ENCODE measurements at regions not wholly inside any gene's neighbourhood (a gene's known extent, or its start where the extent isn't known, plus 50 kb on each side); places are given as distances from the start of the nearest gene placed in this dataset.

DNA sequence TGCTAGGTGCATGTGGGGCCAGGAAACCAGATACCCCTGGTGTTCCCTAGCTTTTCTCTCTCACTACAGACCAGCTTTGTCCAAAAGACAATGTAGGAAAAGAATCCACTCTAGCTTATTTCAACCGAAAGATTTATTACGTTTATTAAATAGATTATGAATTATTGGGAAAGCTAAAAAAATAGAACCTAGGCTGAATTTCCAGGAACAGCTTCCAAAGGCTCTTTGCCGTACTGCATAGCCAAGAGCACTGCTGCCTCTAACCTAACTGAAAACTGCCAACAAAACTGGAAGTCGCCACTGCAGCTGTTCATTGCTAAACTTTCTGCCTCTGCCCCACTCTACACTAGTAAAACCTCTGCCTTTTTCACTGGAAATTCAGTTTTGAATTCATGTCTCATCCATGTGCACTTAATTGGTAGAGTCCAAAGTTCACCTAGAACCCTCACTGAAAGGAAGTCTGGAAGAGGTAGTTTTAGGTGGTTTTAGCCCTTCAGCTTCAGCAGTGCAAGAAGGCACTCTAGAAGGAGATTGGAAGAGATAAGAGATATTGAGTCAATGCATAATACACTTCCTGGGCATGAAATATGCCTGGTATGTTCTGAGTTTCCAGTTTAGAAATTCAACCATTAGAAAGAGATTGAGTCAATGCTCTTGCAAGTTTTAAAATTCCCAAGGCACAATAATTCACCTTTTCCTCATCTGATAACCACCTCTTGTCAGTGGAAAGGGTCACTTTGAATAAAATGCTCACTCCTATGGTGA lies 927.9 kb downstream of the MAT2B start:
- no peak overlapping the region for H3K4me3 ChIP-seq (ENCODE audit: low read length)
- DNase-seq (ENCODE audit: low read depth), result no peak
- TF ChIP-seq, protein P1, sequence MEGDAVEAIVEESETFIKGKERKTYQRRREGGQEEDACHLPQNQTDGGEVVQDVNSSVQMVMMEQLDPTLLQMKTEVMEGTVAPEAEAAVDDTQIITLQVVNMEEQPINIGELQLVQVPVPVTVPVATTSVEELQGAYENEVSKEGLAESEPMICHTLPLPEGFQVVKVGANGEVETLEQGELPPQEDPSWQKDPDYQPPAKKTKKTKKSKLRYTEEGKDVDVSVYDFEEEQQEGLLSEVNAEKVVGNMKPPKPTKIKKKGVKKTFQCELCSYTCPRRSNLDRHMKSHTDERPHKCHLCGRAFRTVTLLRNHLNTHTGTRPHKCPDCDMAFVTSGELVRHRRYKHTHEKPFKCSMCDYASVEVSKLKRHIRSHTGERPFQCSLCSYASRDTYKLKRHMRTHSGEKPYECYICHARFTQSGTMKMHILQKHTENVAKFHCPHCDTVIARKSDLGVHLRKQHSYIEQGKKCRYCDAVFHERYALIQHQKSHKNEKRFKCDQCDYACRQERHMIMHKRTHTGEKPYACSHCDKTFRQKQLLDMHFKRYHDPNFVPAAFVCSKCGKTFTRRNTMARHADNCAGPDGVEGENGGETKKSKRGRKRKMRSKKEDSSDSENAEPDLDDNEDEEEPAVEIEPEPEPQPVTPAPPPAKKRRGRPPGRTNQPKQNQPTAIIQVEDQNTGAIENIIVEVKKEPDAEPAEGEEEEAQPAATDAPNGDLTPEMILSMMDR (conservative IDR thresholded peaks at IDR 0.05; ENCODE audit: low read depth, low read length), result no peak

DNA sequence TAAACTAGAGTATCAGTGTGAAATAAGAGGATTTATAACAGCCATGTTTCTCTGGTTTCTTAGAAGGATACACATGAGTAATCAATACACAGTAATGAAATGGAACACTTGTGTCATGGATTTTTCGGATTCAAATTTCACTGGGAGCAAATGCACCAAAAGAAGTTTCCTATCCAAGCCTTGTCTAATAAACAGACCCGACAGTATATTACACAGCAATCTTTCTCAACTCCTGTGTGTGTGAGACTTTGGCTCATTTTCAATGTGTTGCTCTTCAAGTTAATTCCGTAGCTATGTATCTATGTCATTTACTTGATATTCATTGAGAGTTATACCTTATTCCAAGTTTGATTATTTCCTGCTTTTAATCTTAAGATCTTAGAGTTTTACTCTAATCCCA lies 930.2 kb downstream of the MAT2B start:
- no peak for DNase-seq (ENCODE audit: low read depth)
- TF ChIP-seq, protein P1 (conservative IDR thresholded peaks at IDR 0.05; ENCODE audit: low read depth, low read length), result no peak
- H3K4me3 ChIP-seq (ENCODE audit: low read length), result no peak overlapping the region

DNA sequence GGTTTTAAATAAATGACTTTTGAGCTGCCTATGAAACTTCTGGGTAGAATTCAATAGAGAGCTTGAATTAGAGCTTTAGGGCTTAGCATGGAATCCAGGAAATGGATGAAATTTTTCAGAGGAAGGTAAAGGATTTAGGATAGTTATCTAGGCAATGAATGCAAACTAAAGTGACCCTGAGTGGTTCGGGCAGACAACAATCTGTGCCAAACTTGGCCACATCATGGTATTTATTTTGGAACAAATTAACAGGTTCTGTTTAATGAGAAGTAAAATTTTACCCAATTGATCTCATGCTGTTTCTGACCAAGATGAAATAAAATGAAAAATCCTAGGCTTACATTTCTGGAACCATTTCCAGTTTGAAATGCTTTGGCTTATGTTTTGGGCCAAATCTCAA lies 934.4 kb downstream of the MAT2B start:
- no peak overlapping the region for H3K4me3 ChIP-seq (ENCODE audit: low read length)
- TF ChIP-seq, protein P1 (conservative IDR thresholded peaks at IDR 0.05; ENCODE audit: low read depth, low read length), result no peak
- no peak for DNase-seq (ENCODE audit: low read depth)

DNA sequence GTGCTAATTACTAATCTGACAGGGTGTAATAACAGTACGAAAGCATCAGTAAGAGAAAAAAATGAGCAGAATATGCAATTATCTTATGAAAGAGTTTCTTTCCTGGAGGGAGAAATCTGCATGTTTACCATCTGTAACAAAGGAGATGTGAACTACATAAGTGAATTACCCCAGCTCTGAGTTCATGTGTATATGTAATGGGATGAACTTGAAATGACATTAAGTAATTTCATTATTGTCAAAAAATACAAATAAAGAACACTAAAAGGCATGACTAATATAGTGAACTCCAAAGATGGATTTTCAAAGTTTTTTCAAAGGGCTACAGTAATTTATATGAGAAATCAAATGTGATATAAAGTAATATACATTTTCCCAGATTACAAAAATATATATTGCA lies 944.0 kb downstream of the MAT2B start:
- TF ChIP-seq, protein P1 (conservative IDR thresholded peaks at IDR 0.05; ENCODE audit: low read depth, low read length), result no peak
- no peak for DNase-seq (ENCODE audit: low read depth)
- no peak overlapping the region for H3K4me3 ChIP-seq (ENCODE audit: low read length)

DNA sequence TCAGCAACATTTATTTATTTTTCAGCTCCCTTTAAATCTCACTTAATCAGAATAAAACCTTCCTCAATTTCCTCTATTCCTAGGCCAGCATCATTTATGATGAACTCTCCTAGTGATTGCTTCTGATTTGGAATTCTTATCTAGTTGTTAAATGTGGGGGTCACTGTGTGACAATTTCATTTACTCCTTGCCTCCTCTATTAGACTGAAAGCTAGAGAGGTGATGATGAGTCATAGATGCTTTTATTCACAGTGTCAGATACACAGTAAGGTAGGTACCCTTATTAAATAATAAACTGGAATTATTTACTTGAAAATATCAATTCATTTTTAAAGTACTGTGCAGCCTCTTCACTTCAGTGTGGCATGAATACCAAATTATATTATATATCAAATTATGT lies 960.6 kb downstream of the MAT2B start:
- TF ChIP-seq, protein P1 (conservative IDR thresholded peaks at IDR 0.05; ENCODE audit: low read depth, low read length), result no peak
- no peak overlapping the region for H3K4me3 ChIP-seq (ENCODE audit: low read length)
- no peak for DNase-seq (ENCODE audit: low read depth)

DNA sequence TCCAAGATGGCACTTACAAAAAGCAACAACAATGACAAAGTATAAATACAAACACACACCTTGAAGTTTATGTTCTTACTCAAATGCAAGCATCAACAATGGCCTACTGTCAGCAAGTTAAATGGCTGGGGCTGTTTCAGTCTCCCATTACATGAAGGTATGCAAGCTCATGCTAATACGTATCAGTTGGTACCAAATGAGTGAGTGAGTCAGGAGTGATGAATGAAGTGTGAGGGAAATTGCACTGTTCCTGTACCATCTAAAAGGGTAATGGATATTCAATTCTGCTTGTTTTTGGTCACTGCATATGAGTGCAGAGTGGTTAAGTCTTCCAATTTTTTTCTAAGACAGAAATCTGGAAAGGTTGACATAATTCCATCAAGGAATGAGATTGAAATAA lies 964.9 kb downstream of the MAT2B start:
- H3K4me3 ChIP-seq (ENCODE audit: low read length), result no peak overlapping the region
- DNase-seq (ENCODE audit: low read depth), result no peak
- TF ChIP-seq, protein P1 (conservative IDR thresholded peaks at IDR 0.05; ENCODE audit: low read depth, low read length), result no peak

DNA sequence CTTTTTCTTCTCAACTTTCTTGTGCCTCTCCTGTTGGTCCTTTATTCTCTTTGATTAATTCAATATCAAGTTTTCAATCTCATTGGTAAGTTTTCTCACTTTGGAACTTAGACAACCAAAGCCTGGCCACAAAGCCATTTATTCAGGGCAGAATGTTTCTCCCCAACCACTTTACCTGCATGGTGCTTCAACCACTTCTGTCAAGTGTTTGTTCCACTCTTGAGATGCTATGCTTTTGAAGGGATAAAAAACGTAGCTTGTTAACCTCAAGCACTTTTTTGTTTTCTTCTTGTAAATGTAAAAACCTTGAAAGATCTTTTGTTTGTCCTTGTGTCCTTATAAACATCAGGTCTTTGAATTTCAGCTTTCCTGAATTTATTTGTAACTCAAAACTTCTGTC lies 966.7 kb downstream of the MAT2B start:
- TF ChIP-seq, protein P1 (conservative IDR thresholded peaks at IDR 0.05; ENCODE audit: low read depth, low read length), result no peak
- no peak for DNase-seq (ENCODE audit: low read depth)
- no peak overlapping the region for H3K4me3 ChIP-seq (ENCODE audit: low read length)
